Muscle of leg (tissue), 3 donors: ENCODE measurements at regions not wholly inside any gene's neighbourhood (a gene's known extent, or its start where the extent isn't known, plus 50 kb on each side); places are given as distances from the start of the nearest gene placed in this dataset.

Experiments
- DNase-seq: peaks from one replicate; pipeline ENCODE4 v3.0.0; 2013
- H3K27ac ChIP-seq: one replicate; pipeline ENCODE4 v1.5.1; 2013; ENCODE audit warnings: mild to moderate bottlenecking, low read length, control low read depth
- H3K27me3 ChIP-seq: one replicate; pipeline ENCODE4 v1.6.1; 2013; ENCODE audit warnings: low read length; ENCODE audit not compliant: control insufficient read depth, insufficient read depth
- H3K36me3 ChIP-seq: one replicate; pipeline ENCODE4 v1.6.1; 2013; ENCODE audit warnings: low read length; ENCODE audit not compliant: control insufficient read depth, insufficient read depth
- H3K4me1 ChIP-seq: one replicate; pipeline ENCODE4 v1.6.1; 2013; ENCODE audit warnings: low read length; ENCODE audit not compliant: control insufficient read depth, insufficient read depth
- H3K4me3 ChIP-seq: one replicate; pipeline ENCODE4 v1.5.1; 2013; ENCODE audit warnings: low read length, control low read depth
- H3K9me3 ChIP-seq: replicated peaks from 2 replicates; pipeline ENCODE4 v1.6.1; 2013; ENCODE audit warnings: low read depth, low read length; ENCODE audit not compliant: control insufficient read depth
- WGBS: methylation state at CpG from one replicate; pipeline ENCODE4 v1.1.5; 2013; ENCODE audit warnings: missing lambda C conversion rate; ENCODE audit not compliant: insufficient coverage; 5-methylcytosine and 5-hydroxymethylcytosine counted together

- no peaks in the 10 kb centered on the region for H3K4me1 ChIP-seq
- WGBS, result 100% methylated on average over 5 of the region's 10 CpGs
- H3K9me3 ChIP-seq, result no peaks in the 10 kb centered on the region
- no peak overlapping the region for H3K4me3 ChIP-seq
- H3K27me3 ChIP-seq, result no peaks in the 10 kb centered on the region
- no peak for DNase-seq
- H3K36me3 ChIP-seq, result no peaks in the 10 kb centered on the region
- no peak overlapping the region for H3K27ac ChIP-seq
These were observed 479.8 kb downstream of the BCAT1 start for GRCh38 chr12:24469089-24469488.

- no peak overlapping the region for H3K4me3 ChIP-seq
- no peaks in the 10 kb centered on the region for H3K27me3 ChIP-seq
- no peaks in the 10 kb centered on the region for H3K36me3 ChIP-seq
- WGBS, result 44% methylated on average over 2 of the region's 3 CpGs
- H3K9me3 ChIP-seq, result no peaks in the 10 kb centered on the region
- no peaks in the 10 kb centered on the region for H3K4me1 ChIP-seq
- DNase-seq, result peak; percentile 28
- H3K27ac ChIP-seq, result no peak overlapping the region
These were observed 481.7 kb downstream of the BCAT1 start for GRCh38 chr12:24467226-24467625.

- Histone ChIP-seq H3K4me3 (no peak overlapping the region), H3K4me1 (no peaks in the 10 kb centered on the region), H3K27me3 (no peaks in the 10 kb centered on the region), H3K36me3 (no peaks in the 10 kb centered on the region), H3K9me3 (no peaks in the 10 kb centered on the region), H3K27ac (no peak overlapping the region)
- no peak for DNase-seq
- no CpG with 5 or more reads among the region's 6 CpGs for WGBS
These were observed 485.5 kb downstream of the BCAT1 start for GRCh38 chr12:24463375-24463774.

GRCh38 chr12:24462946-24463345 lies 486.0 kb downstream of the BCAT1 start:
- no peak overlapping the region for H3K4me3 ChIP-seq
- no peaks in the 10 kb centered on the region for H3K36me3 ChIP-seq
- H3K9me3 ChIP-seq, result no peaks in the 10 kb centered on the region
- H3K27me3 ChIP-seq, result no peaks in the 10 kb centered on the region
- H3K27ac ChIP-seq, result no peak overlapping the region
- DNase-seq, result no peak
- WGBS, result 60% methylated on average over 1 of the region's 1 CpG
- H3K4me1 ChIP-seq, result no peaks in the 10 kb centered on the region

GRCh38 chr12:24460506-24460905 lies 488.4 kb downstream of the BCAT1 start:
- no peaks in the 10 kb centered on the region for H3K27me3 ChIP-seq
- H3K27ac ChIP-seq, result no peak overlapping the region
- WGBS, result no CpG with 5 or more reads among the region's 3 CpGs
- H3K9me3 ChIP-seq, result no peaks in the 10 kb centered on the region
- H3K36me3 ChIP-seq, result no peaks in the 10 kb centered on the region
- no peaks in the 10 kb centered on the region for H3K4me1 ChIP-seq
- DNase-seq, result no peak
- H3K4me3 ChIP-seq, result no peak overlapping the region

- Histone ChIP-seq H3K4me1 (no peaks in the 10 kb centered on the region), H3K27me3 (no peaks in the 10 kb centered on the region), H3K9me3 (no peaks in the 10 kb centered on the region), H3K36me3 (no peaks in the 10 kb centered on the region), H3K27ac (no peak overlapping the region), H3K4me3 (no peak overlapping the region)
- no CpG with 5 or more reads among the region's 2 CpGs for WGBS
- no peak for DNase-seq
These were observed 488.8 kb downstream of the BCAT1 start for GRCh38 chr12:24460099-24460498.

GRCh38 chr12:24455811-24456210 lies 493.1 kb downstream of the BCAT1 start:
- no peaks in the 10 kb centered on the region for H3K27me3 ChIP-seq
- WGBS, result 58% methylated on average over 4 of the region's 5 CpGs
- H3K27ac ChIP-seq, result no peak overlapping the region

GRCh38 chr12:24447678-24448077 lies 498.2 kb upstream of the SOX5 start:
- 97% methylated on average over 4 of the region's 7 CpGs for WGBS
- H3K4me3 ChIP-seq, result no peak overlapping the region
- no peaks in the 10 kb centered on the region for H3K27me3 ChIP-seq
- no peak overlapping the region for H3K27ac ChIP-seq
- H3K9me3 ChIP-seq, result no peaks in the 10 kb centered on the region
- no peaks in the 10 kb centered on the region for H3K4me1 ChIP-seq
- no peak for DNase-seq
- H3K36me3 ChIP-seq, result no peaks in the 10 kb centered on the region

More at GRCh38 chr12:24455811-24456210, 493.1 kb downstream of the BCAT1 start:
- no peak for DNase-seq
- no peaks in the 10 kb centered on the region for H3K9me3 ChIP-seq
- H3K4me1 ChIP-seq, result no peaks in the 10 kb centered on the region
- H3K4me3 ChIP-seq, result no peak overlapping the region
- H3K36me3 ChIP-seq, result no peaks in the 10 kb centered on the region

- Histone ChIP-seq H3K27me3 (no peaks in the 10 kb centered on the region), H3K27ac (no peak overlapping the region), H3K4me3 (no peak overlapping the region), H3K36me3 (no peaks in the 10 kb centered on the region), H3K4me1 (no peaks in the 10 kb centered on the region), H3K9me3 (no peaks in the 10 kb centered on the region)
- no peak for DNase-seq
These were observed 496.8 kb upstream of the SOX5 start for GRCh38 chr12:24446287-24446686.

- Histone ChIP-seq H3K9me3 (no peaks in the 10 kb centered on the region), H3K36me3 (no peaks in the 10 kb centered on the region), H3K27ac (no peak overlapping the region), H3K4me3 (no peak overlapping the region), H3K27me3 (no peaks in the 10 kb centered on the region), H3K4me1 (no peaks in the 10 kb centered on the region)
- WGBS, result no CpG with 5 or more reads among the region's 2 CpGs
- DNase-seq, result no peak
These were observed 495.2 kb upstream of the SOX5 start for GRCh38 chr12:24444634-24445033.

- no peaks in the 10 kb centered on the region for H3K9me3 ChIP-seq
- no CpG with 5 or more reads among the region's 4 CpGs for WGBS
These were observed 492.0 kb upstream of the SOX5 start for GRCh38 chr12:24441458-24441857.

More at GRCh38 chr12:24441458-24441857, 492.0 kb upstream of the SOX5 start:
- Histone ChIP-seq H3K36me3 (no peaks in the 10 kb centered on the region), H3K27ac (no peak overlapping the region), H3K4me1 (no peaks in the 10 kb centered on the region), H3K27me3 (no peaks in the 10 kb centered on the region), H3K4me3 (no peak overlapping the region)
- DNase-seq, result no peak
